ENCODE measurements at regions not wholly inside any gene's neighbourhood (a gene's known extent, or its start where the extent isn't known, plus 50 kb on each side); places are given as distances from the start of the nearest gene placed in this dataset.

- BruUV-seq (replicated peaks), result no TSS peak
- no peak overlapping the region for H3K4me2 ChIP-seq (ENCODE audit: insufficient read depth, low read length)
- intact Hi-C loops (cut with micrococcal nuclease), result loop anchor here (5.0 kb wide), 1 partner anchor 104 kb away; no protein-coding TSS in a partner anchor
- FAIRE-seq, result no peak
- H3K79me2 ChIP-seq (ENCODE audit: control insufficient read depth, insufficient read depth, low read length), result no peaks in the 10 kb centered on the region
- peaks cover 29% of the 10 kb centered on the region for H3K4me1 ChIP-seq (ENCODE audit: control insufficient read depth, extremely low read depth, insufficient read depth, low read length)
- H3K9me3 ChIP-seq (replicated peaks; ENCODE audit: control insufficient read depth, insufficient read depth, low read length), result no peaks in the 10 kb centered on the region
- H3K36me3 ChIP-seq (ENCODE audit: control insufficient read depth in 2 of 2, extremely low read depth in 1 of 2, insufficient read depth in 2 of 2, low read length in 2 of 2), result no peaks in the 10 kb centered on the region
- TF ChIP-seq POLR2A (IDR thresholded peaks at IDR 0.05; ENCODE audit: low read depth, low read length), result no peak
- TF ChIP-seq MYC (IDR thresholded peaks at IDR 0.05; ENCODE audit: low read depth, low read length), result no peak
- no peak for TF ChIP-seq EZH2 (IDR thresholded peaks at IDR 0.05; ENCODE audit: borderline replicate concordance, low read depth, low read length, severe bottlenecking)
- no peak for TF ChIP-seq FOS (IDR thresholded peaks at IDR 0.05; ENCODE audit: borderline replicate concordance, insufficient read depth, low read length)
- TF ChIP-seq POLR2AphosphoS5 (IDR thresholded peaks at IDR 0.05; ENCODE audit: insufficient read depth, low read depth, low read length), result no peak
- no peak for TF ChIP-seq GATA2 (IDR thresholded peaks at IDR 0.05; ENCODE audit: insufficient read depth, insufficient read length, low read depth, low read length)
- TF ChIP-seq JUN (IDR thresholded peaks at IDR 0.05; ENCODE audit: borderline replicate concordance, insufficient read depth, insufficient read length, low read depth), result no peak
- TF ChIP-seq CTCF (IDR thresholded peaks at IDR 0.05; ENCODE audit: extremely low read depth in 1 of 2, insufficient read depth in 1 of 2, low read depth in 1 of 2, low read length in 2 of 2), result no peak
- no peak for TF ChIP-seq MAX (IDR thresholded peaks at IDR 0.05; ENCODE audit: insufficient read depth, insufficient read length)
- DNase-seq (ENCODE audit: low read depth, low spot score), result no peak
- no peaks in the 10 kb centered on the region for H4K20me1 ChIP-seq (replicated peaks; ENCODE audit: control insufficient read depth, extremely low read depth, insufficient read depth, low read length)
- dilution Hi-C loops (cut with MboI; ENCODE audit: extremely low pct_ligation_motif_present, low sequenced_read_pairs), result no loop called here
- H3K27ac ChIP-seq (ENCODE audit: insufficient read depth, low read depth, low read length), result peak overlapping the region; percentile 91
- no peak overlapping the region for H2AFZ ChIP-seq (ENCODE audit: low read depth, low read length)
- H3K4me3 ChIP-seq (replicated peaks in 1 of 3; ENCODE audit: insufficient read depth in 1 of 3, low read depth in 1 of 3, low read length in 3 of 3), result no peak overlapping the region
- POLR2A ChIA-PET, result no interaction called here
- no peak overlapping the region for H3K9ac ChIP-seq (replicated peaks; ENCODE audit: extremely low read depth, insufficient read depth, low read length)
- no peaks in the 10 kb centered on the region for H3K9me1 ChIP-seq (replicated peaks; ENCODE audit: control insufficient read depth, extremely low read depth, insufficient read depth, low read length)
- no peaks in the 10 kb centered on the region for H3K27me3 ChIP-seq (ENCODE audit: control insufficient read depth in 2 of 2, insufficient read depth in 2 of 2, low read length in 2 of 2)
- CTCF ChIA-PET, result no interaction called here
These were observed 193.0 kb upstream of the RTL1 start for GRCh38 chr14:101096551-101096950.

Data from endothelial cell of umbilical vein (primary cell).